Heart left ventricle (tissue), 16 donors: ENCODE measurements at regions not wholly inside any gene's neighbourhood (a gene's known extent, or its start where the extent isn't known, plus 50 kb on each side); places are given as distances from the start of the nearest gene placed in this dataset.

Source experiments
- ATAC-seq, 4 donors: fragments of 200-7000 bp; cut with Tn5 transposase; one replicate each; pipeline ENCODE4 v1.9.1; 2020 to 2022; ENCODE audit warnings: moderate library complexity in 4 of 4, mild to moderate bottlenecking in 3 of 4, moderate number of reproducible peaks in 1 of 4
- DNase-seq, 5 donors: peaks; one replicate each; pipeline ENCODE4 v3.0.0-alpha.2; 2020
- H3K27ac ChIP-seq, 12 donors: fragments of 200-600 bp; sonication (generic) in 4 of 12; one replicate each; pipeline versions ENCODE4 v1.5.0 to v1.8.0; 2016 to 2022; ENCODE audit warnings: mild to moderate bottlenecking in 2 of 12
- H3K27me3 ChIP-seq, 9 donors: fragments of 200-600 bp; sonication (generic) in 2 of 9; one replicate each; pipeline versions ENCODE4 v1.5.1 to v1.8.0; 2016 to 2022; ENCODE audit warnings: mild to moderate bottlenecking in 3 of 9
- H3K36me3 ChIP-seq, 9 donors: fragments of 200-600 bp; sonication (generic) in 2 of 9; one replicate each; pipeline versions ENCODE4 v1.5.0 to v1.8.0; 2018 to 2022; ENCODE audit warnings: mild to moderate bottlenecking in 2 of 9
- H3K4me1 ChIP-seq, 12 donors: fragments of 200-600 bp; sonication (generic) in 4 of 12; one replicate each; pipeline versions ENCODE4 v1.5.0 to v1.8.0; 2016 to 2022; ENCODE audit warnings: mild to moderate bottlenecking in 3 of 12
- H3K4me3 ChIP-seq, 12 donors: fragments of 200-600 bp; sonication (generic) in 4 of 12; one replicate each; pipeline versions ENCODE4 v1.5.0 to v1.8.0; 2017 to 2022; ENCODE audit warnings: mild to moderate bottlenecking in 9 of 12, moderate library complexity in 4 of 12
- H3K9me3 ChIP-seq, 12 donors: fragments of 200-600 bp; sonication (generic) in 4 of 12; one replicate each; pipeline versions ENCODE4 v1.5.0 to v1.8.0; 2016 to 2022; ENCODE audit warnings: mild to moderate bottlenecking in 1 of 12
- CTCF ChIP-seq, 12 donors: fragments of 200-600 bp; sonication (generic) in 4 of 12; IDR thresholded peaks; one replicate each; pipeline versions ENCODE4 v1.5.0 to v1.8.0; 2018 to 2022; ENCODE audit warnings: antibody characterized with exemption in 12 of 12, mild to moderate bottlenecking in 5 of 12
- POLR2A ChIP-seq, 2 donors: fragments of 450-650 bp; IDR thresholded peaks; one replicate each; pipeline ENCODE4 v1.6.1; 2017; ENCODE audit warnings: antibody characterized with exemption in 2 of 2, mild to moderate bottlenecking in 2 of 2, moderate library complexity in 2 of 2
- WGBS, 4 donors: extraction: QIAGEN DNeasy Blood & Tissue Kit in 2 of 4; methylation state at CpG; one replicate each; pipeline versions ENCODE4 v1.1.5 to v1.1.7; 2013 to 2018; 5-methylcytosine and 5-hydroxymethylcytosine counted together
- intact Hi-C, 10 donors: fragments of 100-400 bp; cut with DNase I; formaldehyde crosslinking; loops; one replicate each; pipeline versions ENCODE4 v1.11.1 to v1.14.2; 2022
- donor health status: ischemic (EF 13 %, LVEDD 7.1; RV severe dilation, severe dysfunction).
- donor health status: healthy with polysubstance abuse.
- donor health status: DM: no; HTN: yes; CAD: no.
- donor health status: DM: no; HTN: no; CAD: no.
- donor health status: ischemic (EF 25% LVEDD 6.9; RV normal size, moderate dysfunction).
- donor health status: ischemic (EF 25% LVEDD 5.7; RV mildly dilated, moderate dysfunction).
- donor health status: healthy.
- donor health status: DM: yes; HTN: yes; CAD: no.
- donor health status: ischemic (EF 35%, LVEDD 5.7; RV mildly dilated, moderate dysfunction).
- donor health status: nonischemic (EF 11% LVEDD 7.7; RV severe dilation, severe dysfunction).
- donor health status: DM: yes; HTN: yes; CAD: no.
- donor health status: PGD.
- donor health status: ischemic (EF 29% LVEDD 5.4; RV normal size, mild dysfunction).
- donor health status: nonischemic (EF 23%, LVEDD 6.1; RV moderate dilation, normal function).

- no peaks in the 10 kb centered on the region for H3K36me3 ChIP-seq
- no peak overlapping the region for H3K27ac ChIP-seq
- TF ChIP-seq CTCF (IDR thresholded peaks at IDR 0.05) (no peak), POLR2A (IDR thresholded peaks at IDR 0.05) (no peak)
- H3K4me3 ChIP-seq, result no peak overlapping the region
- intact Hi-C loops, result no loop called here
- ATAC-seq, result no peak
- peaks cover 0 to 9% (median 0%) of the 10 kb centered on the region in 12 donors for H3K9me3 ChIP-seq
- H3K4me1 ChIP-seq, result no peaks in the 10 kb centered on the region
- H3K27me3 ChIP-seq, result no peaks in the 10 kb centered on the region
- no peak for DNase-seq
- WGBS, 4 donors, result 65 to 74% (median 69%) methylated on average over 4 of the region's 4 CpGs
Observed at GRCh38 chr2:164302786-164303185, 318.5 kb downstream of the GRB14 start.

- TF ChIP-seq CTCF (IDR thresholded peaks at IDR 0.05) (no peak), POLR2A (IDR thresholded peaks at IDR 0.05) (no peak)
- WGBS, 4 donors, result 78 to 84% (median 80%) methylated on average over 4 of the region's 4 CpGs
- Histone ChIP-seq H3K36me3 (no peaks in the 10 kb centered on the region), H3K9me3 (peaks cover 0 to 10% (median 0%) of the 10 kb centered on the region in 12 donors), H3K4me3 (no peak overlapping the region), H3K4me1 (no peaks in the 10 kb centered on the region), H3K27me3 (no peaks in the 10 kb centered on the region), H3K27ac (no peak overlapping the region)
- ATAC-seq (no peak), DNase-seq (no peak)
- intact Hi-C loops, result no loop called here
Observed at GRCh38 chr2:164288235-164288634, 333.0 kb downstream of the GRB14 start.

- no peaks in the 10 kb centered on the region for H3K36me3 ChIP-seq
- H3K4me1 ChIP-seq, result no peaks in the 10 kb centered on the region
- H3K27ac ChIP-seq, result no peak overlapping the region
- ATAC-seq, result no peak
- 65 to 77% (median 73%) methylated on average over 2 of the region's 2 CpGs for WGBS, 4 donors
- intact Hi-C loops, result no loop called here
- no peak for TF ChIP-seq CTCF (IDR thresholded peaks at IDR 0.05)
- no peak for TF ChIP-seq POLR2A (IDR thresholded peaks at IDR 0.05)
- peaks cover 0 to 8% (median 0%) of the 10 kb centered on the region in 12 donors for H3K9me3 ChIP-seq
- DNase-seq, result no peak
- no peak overlapping the region for H3K4me3 ChIP-seq
- H3K27me3 ChIP-seq, result no peaks in the 10 kb centered on the region
Observed at GRCh38 chr2:164287056-164287455, 334.2 kb downstream of the GRB14 start.

GRCh38 chr2:164285576-164285975 is 335.7 kb downstream of the GRB14 start:
- DNase-seq (no peak), ATAC-seq (no peak)
- H3K4me1 ChIP-seq, result no peaks in the 10 kb centered on the region
- no peaks in the 10 kb centered on the region for H3K27me3 ChIP-seq
- H3K9me3 ChIP-seq, result peaks cover 0 to 3% (median 0%) of the 10 kb centered on the region in 12 donors
- no peak overlapping the region for H3K27ac ChIP-seq
- 82 to 92% (median 89%) methylated on average over 2 of the region's 2 CpGs for WGBS, 4 donors
- TF ChIP-seq POLR2A (IDR thresholded peaks at IDR 0.05) (no peak), CTCF (IDR thresholded peaks at IDR 0.05) (no peak)
- intact Hi-C loops, result no loop called here
- H3K36me3 ChIP-seq, result no peaks in the 10 kb centered on the region
- no peak overlapping the region for H3K4me3 ChIP-seq
